Ovary (tissue), 7 donors: ENCODE measurements at regions not wholly inside any gene's neighbourhood (a gene's known extent, or its start where the extent isn't known, plus 50 kb on each side); places are given as distances from the start of the nearest gene placed in this dataset.

Source experiments
- DNase-seq, 5 donors: peaks; one replicate each; pipeline ENCODE4 v3.0.0-alpha.2; 2019 to 2020
- H3K27ac ChIP-seq, 2 donors: fragments of 200-600 bp; one replicate each; pipeline versions ENCODE4 v1.5.1 to v1.8.0; 2019 to 2022
- H3K27me3 ChIP-seq: fragments of 200-600 bp; one replicate; pipeline ENCODE4 v1.8.0; 2022
- H3K36me3 ChIP-seq: fragments of 200-600 bp; sonication (generic); one replicate; pipeline ENCODE4 v1.5.1; 2019
- H3K4me1 ChIP-seq: one replicate; pipeline ENCODE4 v1.8.1; 2013; ENCODE audit warnings: mild to moderate bottlenecking, moderate library complexity; ENCODE audit not compliant: insufficient read depth
- H3K4me3 ChIP-seq: fragments of 200-600 bp; sonication (generic); one replicate; pipeline ENCODE4 v1.5.1; 2017
- H3K9me3 ChIP-seq, 2 donors: fragments of 200-600 bp in 1 of 2; sonication (generic) in 1 of 2; one replicate each; pipeline versions ENCODE4 v1.5.1 to v1.8.1; 2013 to 2019; ENCODE audit warnings: mild to moderate bottlenecking in 1 of 2, moderate library complexity in 1 of 2
- EP300 ChIP-seq: sonication (generic); formaldehyde crosslinking; IDR thresholded peaks from one replicate; pipeline ENCODE4 v1.6.1; 2017; ENCODE audit warnings: antibody characterized with exemption
- POLR2A ChIP-seq: fragments of 450-650 bp; IDR thresholded peaks from one replicate; pipeline ENCODE4 v1.6.1; 2017; ENCODE audit warnings: antibody characterized with exemption, mild to moderate bottlenecking, moderate library complexity
- WGBS, 3 donors: extraction: QIAGEN DNeasy Blood & Tissue Kit in 1 of 3; methylation state at CpG; one replicate each; pipeline versions ENCODE4 v1.1.5 to v1.1.7; 2013 to 2017; 5-methylcytosine and 5-hydroxymethylcytosine counted together
- intact Hi-C, 4 donors: fragments of 100-400 bp; cut with DNase I; formaldehyde crosslinking; loops; one replicate each; pipeline versions ENCODE4 v1.11.0 to v1.15.1; 2022 to 2023
- TF ChIP-seq, protein P1 (sequence below), 3 donors: fragments of 450-650 bp in 2 of 3; fragments of 200-600 bp in 1 of 3; IDR thresholded peaks; one replicate each; pipeline versions ENCODE4 v1.5.1 to v1.8.0; 2016 to 2022; ENCODE audit warnings: antibody characterized with exemption in 3 of 3, mild to moderate bottlenecking in 1 of 3
- donor health status: DM: no; HTN: no; CAD: no; lungs with moderate emphysema.
- donor health status: DM: no; HTN: no; CAD: no.
- donor health status: Bipolar disorder and iron deficiency.
- donor health status: DM: no; HTN: no; CAD: no.
- donor health status: DM: yes; HTN: yes; CAD: no.

DNA sequence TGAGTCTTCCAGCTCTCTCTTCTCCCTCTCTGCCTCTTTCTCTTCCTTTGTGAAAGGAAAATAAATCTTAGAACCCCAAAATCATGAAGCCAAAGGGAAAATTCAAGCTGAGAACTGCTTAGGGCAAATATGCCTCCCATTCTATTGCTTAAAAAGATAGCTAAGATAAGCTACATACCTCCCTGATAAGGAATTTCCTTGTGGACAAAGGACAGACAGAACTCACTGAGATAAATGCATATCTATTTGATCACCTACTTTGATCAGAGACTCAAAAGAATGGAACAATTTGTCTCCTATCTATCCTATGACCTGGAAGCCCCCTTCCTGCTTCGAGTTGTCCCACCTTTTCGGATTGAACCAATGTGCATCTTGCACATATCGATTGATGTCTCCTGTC lies 220.6 kb upstream of the NMUR2 start:
- intact Hi-C loops, result no loop called here
- no peaks in the 10 kb centered on the region for H3K4me1 ChIP-seq
- H3K9me3 ChIP-seq, result no peaks in the 10 kb centered on the region
- H3K36me3 ChIP-seq, result no peaks in the 10 kb centered on the region
- H3K27ac ChIP-seq, result no peak overlapping the region
- no peak overlapping the region for H3K4me3 ChIP-seq
- WGBS, 3 donors, result 90 to 91% (median 90%) methylated on average over 3 of the region's 3 CpGs
- DNase-seq, result no peak
- H3K27me3 ChIP-seq, result no peaks in the 10 kb centered on the region
- TF ChIP-seq POLR2A (no peak), EP300 (no peak)
- TF ChIP-seq, protein P1, sequence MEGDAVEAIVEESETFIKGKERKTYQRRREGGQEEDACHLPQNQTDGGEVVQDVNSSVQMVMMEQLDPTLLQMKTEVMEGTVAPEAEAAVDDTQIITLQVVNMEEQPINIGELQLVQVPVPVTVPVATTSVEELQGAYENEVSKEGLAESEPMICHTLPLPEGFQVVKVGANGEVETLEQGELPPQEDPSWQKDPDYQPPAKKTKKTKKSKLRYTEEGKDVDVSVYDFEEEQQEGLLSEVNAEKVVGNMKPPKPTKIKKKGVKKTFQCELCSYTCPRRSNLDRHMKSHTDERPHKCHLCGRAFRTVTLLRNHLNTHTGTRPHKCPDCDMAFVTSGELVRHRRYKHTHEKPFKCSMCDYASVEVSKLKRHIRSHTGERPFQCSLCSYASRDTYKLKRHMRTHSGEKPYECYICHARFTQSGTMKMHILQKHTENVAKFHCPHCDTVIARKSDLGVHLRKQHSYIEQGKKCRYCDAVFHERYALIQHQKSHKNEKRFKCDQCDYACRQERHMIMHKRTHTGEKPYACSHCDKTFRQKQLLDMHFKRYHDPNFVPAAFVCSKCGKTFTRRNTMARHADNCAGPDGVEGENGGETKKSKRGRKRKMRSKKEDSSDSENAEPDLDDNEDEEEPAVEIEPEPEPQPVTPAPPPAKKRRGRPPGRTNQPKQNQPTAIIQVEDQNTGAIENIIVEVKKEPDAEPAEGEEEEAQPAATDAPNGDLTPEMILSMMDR (IDR thresholded peaks at IDR 0.05), result no peak

GRCh38 chr5:152631221-152631620 lies 226.1 kb upstream of the NMUR2 start:
- Histone ChIP-seq H3K36me3 (no peaks in the 10 kb centered on the region), H3K9me3 (no peaks in the 10 kb centered on the region), H3K27me3 (no peaks in the 10 kb centered on the region), H3K27ac (no peak overlapping the region), H3K4me3 (no peak overlapping the region), H3K4me1 (peaks cover 1% of the 10 kb centered on the region)
- TF ChIP-seq, protein P1 (IDR thresholded peaks at IDR 0.05), result no peak
- TF ChIP-seq EP300 (no peak), POLR2A (no peak)
- intact Hi-C loops, result no loop called here
- WGBS, 3 donors, result 85 to 93% (median 89%) methylated on average over 5 of the region's 5 CpGs
- no peak for DNase-seq

DNA sequence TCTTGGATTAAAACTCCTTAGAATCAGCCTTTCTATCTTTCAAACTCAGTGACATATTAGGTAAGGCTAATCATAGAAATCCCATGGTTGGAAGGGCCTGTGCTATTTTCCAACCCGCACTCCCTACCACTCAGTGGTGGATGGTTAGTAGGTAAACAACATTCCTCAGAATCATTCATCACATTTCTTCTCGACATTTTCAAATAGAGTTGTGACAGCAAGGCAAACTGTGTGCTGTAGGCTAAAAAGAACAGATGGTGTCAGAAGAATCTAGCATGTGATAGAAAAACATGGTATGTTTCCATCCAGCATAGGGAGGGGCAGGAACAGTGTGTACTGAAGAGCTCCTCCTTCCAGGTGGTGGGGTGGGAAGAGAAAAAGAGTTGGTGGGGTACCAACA lies 227.3 kb upstream of the NMUR2 start:
- Histone ChIP-seq H3K27ac (no peak overlapping the region), H3K27me3 (no peaks in the 10 kb centered on the region), H3K36me3 (no peaks in the 10 kb centered on the region), H3K4me1 (peaks cover 1% of the 10 kb centered on the region), H3K4me3 (no peak overlapping the region), H3K9me3 (no peaks in the 10 kb centered on the region)
- intact Hi-C loops, result no loop called here
- 37 to 50% (median 47%) methylated on average over 2 of the region's 2 CpGs for WGBS, 3 donors
- TF ChIP-seq EP300 (no peak), POLR2A (no peak)
- no peak for DNase-seq

DNA sequence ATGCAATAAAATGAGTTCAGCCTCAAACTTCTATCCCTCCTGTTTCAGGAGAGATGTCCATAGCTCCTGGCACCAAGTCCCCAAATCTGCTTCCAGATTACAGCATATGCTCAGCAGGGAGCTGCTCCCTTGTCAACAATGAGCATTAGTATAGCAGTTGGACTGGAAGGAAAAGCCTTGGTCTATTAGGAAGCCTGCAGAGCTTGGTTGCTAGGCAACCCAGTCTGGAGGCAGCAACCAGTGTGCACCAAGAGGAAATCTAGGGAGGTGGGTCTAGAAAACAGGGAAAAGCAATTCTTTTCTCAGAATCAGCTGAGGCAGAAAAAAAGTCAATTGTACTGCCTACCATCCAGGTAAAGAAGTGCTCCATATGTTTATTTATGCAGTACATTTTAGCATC lies 229.5 kb upstream of the NMUR2 start:
- intact Hi-C loops, result no loop called here
- H3K9me3 ChIP-seq, result no peaks in the 10 kb centered on the region
- no peak for DNase-seq
- H3K4me3 ChIP-seq, result no peak overlapping the region
- TF ChIP-seq, protein P1 (IDR thresholded peaks at IDR 0.05), result no peak
- TF ChIP-seq EP300, result no peak
- TF ChIP-seq POLR2A, result no peak
- no peaks in the 10 kb centered on the region for H3K36me3 ChIP-seq
- H3K4me1 ChIP-seq, result peaks cover 1% of the 10 kb centered on the region
- no peaks in the 10 kb centered on the region for H3K27me3 ChIP-seq
- no peak overlapping the region for H3K27ac ChIP-seq

GRCh38 chr5:152638996-152639552 lies 234.0 kb upstream of the NMUR2 start:
- Histone ChIP-seq H3K4me3 (no peak overlapping the region), H3K9me3 (no peaks in the 10 kb centered on the region), H3K4me1 (no peaks in the 10 kb centered on the region), H3K36me3 (no peaks in the 10 kb centered on the region), H3K27ac (no peak overlapping the region), H3K27me3 (no peaks in the 10 kb centered on the region)
- intact Hi-C loops, result no loop called here
- WGBS, 3 donors, result 30 to 36% (median 35%) methylated on average over 2 of the region's 2 CpGs
- no peak for DNase-seq
- TF ChIP-seq, protein P1 (IDR thresholded peaks at IDR 0.05), result no peak
- TF ChIP-seq POLR2A, result no peak
- TF ChIP-seq EP300, result no peak
